NCI-H2171 (cell line): ENCODE measurements at regions not wholly inside any gene's neighbourhood (a gene's known extent, or its start where the extent isn't known, plus 50 kb on each side); places are given as distances from the start of the nearest gene placed in this dataset.

Experiments
- DNase-seq: peaks from one replicate; lab custom pipeline; 2025; lab: John Stamatoyannopoulos, UW

- DNase-seq: no peak
Measured at GRCh38 chr6:48818052-48818412, 645.0 kb downstream of the MMUT start.

- DNase-seq: no peak
Measured at GRCh38 chr6:48817333-48818051, 645.6 kb downstream of the MMUT start.

DNA sequence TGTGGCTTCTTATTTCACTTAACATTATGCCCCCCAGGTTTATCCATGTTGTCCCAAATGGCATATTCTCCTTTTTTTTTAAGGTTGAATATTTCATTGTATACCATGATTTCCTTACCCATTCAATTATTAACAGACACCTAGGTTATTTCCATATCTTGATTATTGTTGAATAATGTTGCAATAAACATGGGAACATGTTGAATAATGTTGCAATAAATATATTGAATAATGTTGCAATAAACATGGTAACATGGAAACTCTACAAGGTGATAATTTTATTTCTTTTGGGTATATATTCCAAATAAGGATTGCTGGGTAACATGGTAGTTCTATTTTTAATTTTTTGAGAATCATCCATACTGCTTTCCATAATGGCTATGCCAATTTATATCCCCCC, 648.1 kb downstream of the MMUT start:
- DNase-seq: no peak

DNA sequence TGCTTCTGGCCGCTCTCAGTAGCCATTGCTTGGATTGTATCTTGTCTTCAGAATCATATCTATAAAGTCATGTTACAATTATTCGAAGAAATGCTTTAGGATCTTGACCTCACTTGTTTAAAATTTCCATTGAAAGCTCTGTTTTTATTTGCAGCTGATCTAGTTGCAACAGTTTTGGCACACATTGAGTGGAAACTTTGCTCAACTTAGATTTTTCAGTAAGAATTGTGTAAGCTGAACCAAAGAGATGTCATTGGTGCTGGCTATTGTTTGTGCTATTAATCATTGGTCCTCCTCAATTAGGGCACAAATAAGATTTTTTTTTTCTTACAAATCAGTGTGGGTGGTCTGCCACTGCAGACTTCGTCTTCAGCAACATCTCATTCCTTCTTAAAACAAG, 649.2 kb downstream of the MMUT start:
- DNase-seq: no peak

- no peak for DNase-seq
Measured at GRCh38 chr6:48809700-48810099, 653.4 kb downstream of the MMUT start.

- no peak for DNase-seq
Measured at GRCh38 chr6:48809245-48809644, 653.8 kb downstream of the MMUT start.

DNA sequence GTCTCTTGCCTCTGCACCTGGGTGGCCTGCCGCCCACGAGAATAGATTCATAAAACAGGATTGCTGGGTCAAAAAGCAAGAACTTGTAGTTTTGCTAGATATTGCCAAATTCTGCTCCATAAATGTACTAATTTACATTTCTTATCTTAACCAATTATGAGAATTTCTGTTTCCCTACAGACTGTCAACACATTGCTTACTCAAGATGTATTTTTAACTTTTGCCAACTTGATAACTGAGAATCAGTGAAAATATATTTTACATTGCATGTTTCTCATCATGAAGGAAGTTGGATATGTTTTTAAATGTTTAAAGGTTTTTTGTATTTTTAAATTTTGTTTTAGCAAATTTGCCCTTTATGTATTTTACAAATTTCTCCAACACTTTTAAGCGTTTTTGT, 664.8 kb downstream of the MMUT start:
- no peak for DNase-seq

DNA sequence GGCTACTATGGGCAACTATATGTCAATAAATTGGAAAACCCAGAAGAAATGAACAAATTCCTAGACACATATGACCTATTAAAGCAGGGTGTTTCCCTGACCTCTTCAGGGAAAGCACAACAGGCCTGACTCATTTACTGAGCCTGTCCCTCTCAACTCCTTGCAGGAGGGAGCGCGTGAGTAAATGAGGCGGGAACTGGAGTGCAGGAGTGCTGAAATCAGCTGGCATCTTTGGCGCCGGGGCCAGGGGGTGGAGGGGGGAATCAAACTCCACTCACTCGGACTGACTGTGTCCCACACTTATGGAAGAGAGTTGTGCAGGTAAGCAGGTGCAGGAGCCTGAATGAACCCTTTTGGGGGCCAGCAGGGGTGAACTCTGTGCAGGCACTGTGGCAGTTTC, 671.2 kb upstream of the PTCHD4 start:
- DNase-seq: no peak

GRCh38 chr6:48777411-48777810, 666.4 kb upstream of the PTCHD4 start:
- DNase-seq: no peak

- DNase-seq: no peak
Measured at GRCh38 chr6:48775157-48775556, 664.2 kb upstream of the PTCHD4 start.

GRCh38 chr6:48774276-48774675, 663.3 kb upstream of the PTCHD4 start:
- DNase-seq: no peak

- DNase-seq: no peak
Measured at GRCh38 chr6:48766349-48766748, 655.4 kb upstream of the PTCHD4 start.

GRCh38 chr6:48765352-48765961, 654.5 kb upstream of the PTCHD4 start:
- peak; percentile 16 for DNase-seq

DNA sequence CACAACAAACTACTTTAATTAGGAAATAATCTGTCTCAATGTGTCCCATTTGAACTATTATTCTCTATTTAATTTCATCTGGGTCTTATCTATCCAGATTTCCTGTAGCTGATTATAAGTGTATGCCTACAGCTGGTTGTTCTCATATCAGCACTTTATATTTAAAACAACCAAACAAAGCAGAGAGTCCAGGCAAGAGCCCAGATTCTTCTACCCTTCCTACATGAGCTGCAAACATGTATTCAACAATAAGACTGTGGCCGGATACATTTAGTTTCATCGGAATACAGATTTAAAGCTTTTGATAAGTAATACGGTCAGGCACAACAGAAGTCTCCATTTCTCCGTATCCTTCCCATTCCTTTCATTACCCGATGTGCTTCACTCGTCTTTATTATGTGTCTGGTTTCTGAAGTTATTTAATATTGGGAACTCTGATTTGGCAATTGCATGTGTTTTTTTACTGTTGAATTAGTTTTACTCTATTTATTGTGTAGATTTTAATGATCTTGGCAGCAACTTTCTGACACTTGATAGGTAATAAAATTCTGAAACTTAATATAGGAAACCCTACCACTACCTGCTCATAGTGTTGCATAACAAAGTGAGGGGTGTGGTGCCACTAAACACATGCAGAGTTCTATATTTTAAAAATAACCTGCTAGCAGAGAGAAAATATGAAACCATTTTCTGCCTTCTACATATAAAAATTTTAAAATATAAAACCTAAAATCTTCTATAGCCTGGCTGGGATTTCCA, 653.5 kb upstream of the PTCHD4 start:
- no peak for DNase-seq

- DNase-seq: no peak
Measured at GRCh38 chr6:48757661-48758060, 646.7 kb upstream of the PTCHD4 start.

GRCh38 chr6:48755315-48755714, 644.3 kb upstream of the PTCHD4 start:
- DNase-seq: no peak

- no peak for DNase-seq
Measured at GRCh38 chr6:48754641-48755040, 643.6 kb upstream of the PTCHD4 start.

DNA sequence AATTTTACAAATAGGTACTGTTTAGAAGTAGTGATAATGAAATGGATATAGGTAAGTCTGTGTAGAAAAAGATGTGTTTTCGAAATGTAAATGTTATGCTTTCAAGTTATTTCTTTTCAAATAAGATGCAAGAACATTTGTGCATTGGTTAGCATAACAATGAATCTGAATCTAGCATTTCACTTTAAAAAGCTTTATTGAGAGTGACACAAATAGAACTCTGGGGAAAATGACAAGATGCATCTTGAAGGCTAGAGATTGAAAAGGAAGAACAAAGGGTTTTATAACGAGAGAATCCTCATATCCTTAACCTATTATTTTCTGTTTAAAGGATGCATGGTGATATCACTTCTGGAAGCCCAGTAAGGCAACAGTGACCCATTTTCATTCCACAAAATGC, 639.9 kb upstream of the PTCHD4 start:
- no peak for DNase-seq

GRCh38 chr6:48747471-48747870, 636.5 kb upstream of the PTCHD4 start:
- DNase-seq: no peak

DNA sequence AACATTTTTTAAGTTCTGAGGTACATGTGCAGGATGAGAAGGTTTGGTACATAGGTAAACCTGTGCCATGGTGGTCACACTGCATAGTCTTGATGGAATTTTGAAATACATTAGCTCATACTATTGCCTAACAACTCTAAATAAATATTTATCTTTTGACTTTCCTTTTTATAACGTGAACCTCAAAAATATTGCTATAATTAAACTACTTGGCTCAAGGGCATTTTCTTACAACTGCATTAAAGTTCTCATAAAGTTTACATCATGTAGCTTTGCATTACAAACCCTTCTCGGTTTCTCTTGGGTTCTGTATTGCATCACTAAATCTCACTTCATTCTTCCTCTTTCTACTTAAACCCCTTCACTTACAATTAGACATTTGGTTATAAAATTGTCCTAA, 636.0 kb upstream of the PTCHD4 start:
- DNase-seq: no peak

GRCh38 chr6:48744948-48745347, 634.0 kb upstream of the PTCHD4 start:
- DNase-seq: no peak

DNA sequence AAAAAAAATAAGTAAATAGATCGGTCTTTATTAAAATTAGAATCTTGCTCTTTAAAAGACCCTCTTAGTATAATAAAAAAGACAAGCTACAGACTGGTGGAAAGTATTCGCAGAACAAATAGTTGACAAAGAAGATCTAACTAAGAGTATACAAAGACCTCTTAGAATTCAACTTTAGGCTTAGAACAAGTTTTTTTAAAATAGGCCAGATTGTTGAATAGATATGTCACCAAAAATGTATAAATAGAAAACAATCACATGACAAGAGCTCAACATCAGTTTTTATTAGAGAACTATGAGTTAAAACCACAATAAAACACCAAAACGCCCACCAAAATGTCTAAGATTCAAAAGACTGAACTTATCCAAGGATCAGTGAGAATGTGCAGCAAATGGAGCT, 632.7 kb upstream of the PTCHD4 start:
- no peak for DNase-seq

- no peak for DNase-seq
Measured at GRCh38 chr6:48736501-48737206, 625.7 kb upstream of the PTCHD4 start.
